DMS53 treated with DMSO at 0.1 percent for 48 hours (cell line): ENCODE measurements at regions not wholly inside any gene's neighbourhood (a gene's known extent, or its start where the extent isn't known, plus 50 kb on each side); places are given as distances from the start of the nearest gene placed in this dataset.
"Not testable (repeated sequence)": the region's sequence is repeated elsewhere in the genome, so short reads cannot be mapped to it uniquely, and the experiment has no call there.

ENCODE experiments used
- DNase-seq: peaks from one replicate; lab custom pipeline; 2025; ENCODE audit not compliant: unreplicated experiment; lab: John Stamatoyannopoulos, UW

- DNase-seq: no peak
These were observed 50.4 kb upstream of the PRSS23 start for GRCh38 chr11:86749821-86750401.

DNA sequence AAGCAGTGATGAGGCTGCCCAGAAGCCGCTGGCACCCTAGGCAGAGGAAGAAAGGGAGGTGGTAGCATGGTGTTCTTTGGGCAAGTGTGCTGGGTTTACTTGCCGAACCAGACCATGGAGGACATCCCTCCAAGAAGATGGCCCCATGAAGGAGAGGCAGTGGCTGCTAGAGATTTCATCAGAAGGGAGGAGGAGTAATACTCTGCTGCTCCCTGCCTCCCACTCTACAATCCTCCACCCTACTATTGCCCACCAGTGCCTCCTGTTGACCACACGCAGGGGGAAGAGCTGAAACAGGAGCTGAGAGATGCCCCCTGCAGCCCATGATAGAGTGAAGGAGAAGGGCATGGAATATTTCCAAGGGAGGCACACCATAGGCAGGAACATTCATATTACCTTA lies 51.0 kb upstream of the PRSS23 start:
- DNase-seq: no peak

DNA sequence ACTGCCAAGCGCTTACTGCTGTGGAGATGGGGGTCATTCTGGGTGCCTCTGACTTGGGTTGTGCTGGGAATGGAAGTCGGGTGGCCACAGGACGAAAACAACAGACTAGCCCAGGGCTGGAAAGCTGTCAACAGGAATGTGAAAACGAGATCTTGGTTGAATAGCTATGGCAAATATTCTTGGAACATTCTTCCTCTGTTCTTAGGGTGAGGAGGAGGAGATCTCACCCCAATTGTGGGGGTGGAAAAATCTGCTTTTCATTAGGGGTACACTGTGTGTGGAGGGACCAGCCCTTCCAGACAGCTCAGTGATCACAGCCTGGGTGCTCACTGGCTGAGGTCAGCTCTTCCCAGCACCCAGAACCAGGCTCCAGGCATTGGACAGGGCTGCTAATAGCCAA lies 52.0 kb upstream of the PRSS23 start:
- DNase-seq: no peak

GRCh38 chr11:86747801-86748200 lies 52.5 kb upstream of the PRSS23 start:
- DNase-seq: no peak

GRCh38 chr11:86746514-86746913 lies 53.8 kb upstream of the PRSS23 start:
- no peak for DNase-seq

- DNase-seq: no peak
These were observed 54.8 kb upstream of the PRSS23 start for GRCh38 chr11:86745571-86745970.

- DNase-seq: peak; percentile 28
These were observed 56.9 kb upstream of the PRSS23 start for GRCh38 chr11:86743223-86744118.

DNA sequence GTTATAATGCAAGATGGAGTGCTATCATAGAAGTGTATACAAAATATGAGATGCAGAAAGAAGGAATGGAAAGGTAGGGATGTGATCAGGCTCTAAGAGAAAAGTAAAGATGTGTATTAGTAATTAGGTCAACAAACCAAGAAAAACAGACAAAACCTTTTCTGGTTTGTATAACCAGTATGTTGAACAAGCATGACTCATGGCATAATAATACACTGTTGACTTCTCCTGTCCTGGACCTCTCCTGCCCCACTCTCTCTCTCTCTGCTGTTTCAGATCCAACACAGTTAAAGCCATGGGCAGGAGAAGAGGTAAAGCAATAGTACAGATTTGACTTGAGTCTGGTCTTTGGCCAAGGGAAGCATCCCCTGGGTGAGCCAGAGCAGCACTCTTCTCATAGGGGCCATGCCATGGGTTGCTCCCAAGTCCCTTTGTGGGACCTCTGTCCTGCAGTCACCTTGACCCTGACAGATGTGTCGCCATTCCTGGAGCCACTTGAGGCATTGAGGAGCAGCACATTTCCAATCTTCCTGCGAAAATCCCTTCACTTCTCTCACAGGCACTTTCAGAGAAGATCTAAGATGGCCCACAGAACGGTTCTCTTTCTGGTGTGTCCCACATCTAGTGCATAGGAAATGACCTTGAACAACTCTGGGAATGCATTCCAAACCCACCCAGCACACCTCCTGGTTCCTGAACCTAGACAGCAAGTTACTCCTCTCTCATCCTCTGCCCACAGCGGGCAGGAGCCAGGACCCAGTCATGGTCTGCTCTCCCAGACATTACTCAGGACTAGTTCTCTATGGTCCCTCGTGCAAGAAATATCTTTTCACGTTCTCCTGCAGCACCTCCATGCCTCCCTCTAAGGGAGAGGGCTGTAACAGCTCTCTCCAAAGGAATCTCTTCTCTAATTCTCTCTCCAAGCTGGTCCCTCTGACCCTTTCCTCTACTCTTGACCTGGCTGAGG lies 58.2 kb upstream of the PRSS23 start:
- peak; percentile 99 for DNase-seq

GRCh38 chr11:86741484-86741835 lies 58.9 kb upstream of the PRSS23 start:
- no peak for DNase-seq

GRCh38 chr11:86740628-86741483 lies 59.5 kb upstream of the PRSS23 start:
- DNase-seq: peak; percentile 86

DNA sequence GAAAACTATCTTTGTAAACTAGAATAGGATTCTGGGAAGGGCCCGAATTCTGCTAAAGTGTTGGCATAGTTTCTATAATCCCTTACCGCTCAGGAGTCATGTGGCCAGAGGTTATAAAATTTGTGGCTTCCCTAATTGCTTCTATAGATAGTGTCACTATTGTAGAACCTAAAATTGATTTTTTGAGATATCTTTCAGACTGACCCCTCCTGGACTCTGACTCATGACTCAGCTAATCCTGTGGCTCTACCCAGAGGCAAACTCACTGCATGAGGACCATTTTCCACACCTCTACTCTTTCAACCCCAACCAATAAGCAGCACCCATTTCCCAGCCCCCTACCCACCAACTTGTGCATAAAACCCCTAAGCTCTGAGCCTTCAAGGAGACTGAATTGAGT lies 61.8 kb upstream of the PRSS23 start:
- no peak for DNase-seq

DNA sequence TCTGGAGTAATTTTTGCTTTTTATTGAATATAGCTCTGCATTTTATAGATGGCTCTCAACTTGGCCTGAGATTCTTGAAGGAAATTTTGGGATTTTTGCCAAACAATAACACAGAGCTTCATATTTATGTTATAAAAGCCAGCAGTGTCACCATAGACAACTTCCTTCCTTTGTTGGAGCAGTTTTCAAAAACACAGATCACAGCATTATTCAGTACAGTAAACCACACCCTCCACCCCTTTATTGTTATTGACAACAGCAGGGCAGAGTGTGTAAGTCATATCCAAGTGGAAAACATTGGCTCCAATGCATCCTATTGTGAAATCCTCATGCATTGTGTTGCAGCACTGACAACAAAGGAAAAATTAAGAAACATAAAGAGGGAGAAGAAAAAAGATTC lies 62.6 kb upstream of the PRSS23 start:
- no peak for DNase-seq

DNA sequence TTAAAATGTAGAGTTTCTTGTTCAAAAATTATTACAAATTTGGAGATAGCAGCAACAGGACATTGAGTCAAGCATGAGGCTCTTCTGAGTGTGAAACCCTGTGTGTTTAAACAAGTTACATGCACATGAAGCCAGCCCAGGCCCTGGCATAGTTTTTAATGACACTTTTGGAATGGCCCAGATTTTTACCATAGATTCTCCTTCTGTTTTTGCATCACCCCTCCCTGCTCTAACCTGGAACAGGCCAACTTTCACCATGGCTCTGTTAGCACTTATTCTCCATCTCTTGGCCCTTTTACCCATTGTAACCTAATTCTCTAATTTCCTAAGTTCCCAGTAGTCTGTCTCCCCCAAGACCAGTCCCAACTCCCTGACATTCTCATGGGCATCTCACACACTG lies 63.1 kb upstream of the PRSS23 start:
- DNase-seq: no peak

DNA sequence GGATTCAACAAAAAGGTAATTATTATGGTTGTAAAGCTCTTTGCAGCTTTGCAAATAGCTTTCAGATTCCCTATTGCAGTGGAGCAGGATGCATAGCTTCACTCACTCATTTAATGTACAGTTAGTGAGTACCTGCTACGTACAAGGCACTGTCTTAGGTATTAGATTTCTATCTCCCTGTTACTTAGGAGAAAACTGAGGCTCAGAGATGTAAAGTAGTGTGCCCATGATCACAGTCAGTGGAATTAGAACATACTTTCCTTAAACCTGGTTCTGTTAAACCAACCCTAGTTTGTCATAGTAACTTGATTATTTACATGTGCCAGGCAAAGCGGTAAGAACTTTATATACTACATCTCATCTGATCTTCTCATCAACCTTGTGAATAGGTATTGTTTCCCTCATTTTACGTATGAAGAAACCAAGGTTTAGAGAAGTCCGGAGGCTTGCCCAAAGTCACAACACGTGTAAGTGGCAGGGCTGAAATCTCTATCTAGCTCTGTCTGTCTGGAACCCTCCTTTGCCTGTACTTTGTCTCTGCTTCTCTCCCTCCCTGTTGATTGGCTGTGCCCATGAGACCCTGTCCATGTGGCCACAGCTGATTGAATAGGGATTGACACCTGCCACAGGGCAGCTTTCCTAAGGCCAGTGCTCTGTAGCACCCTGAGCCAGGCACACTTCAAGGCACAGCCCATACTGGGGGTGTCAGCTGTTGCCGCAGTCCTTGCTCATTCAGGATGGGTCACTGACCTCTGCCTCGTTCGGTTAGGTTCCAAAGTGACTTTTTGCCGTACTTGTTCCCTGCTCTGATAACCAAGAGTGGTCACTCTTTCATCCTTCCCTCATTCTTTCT lies 63.8 kb upstream of the PRSS23 start:
- DNase-seq: peak; percentile 22

DNA sequence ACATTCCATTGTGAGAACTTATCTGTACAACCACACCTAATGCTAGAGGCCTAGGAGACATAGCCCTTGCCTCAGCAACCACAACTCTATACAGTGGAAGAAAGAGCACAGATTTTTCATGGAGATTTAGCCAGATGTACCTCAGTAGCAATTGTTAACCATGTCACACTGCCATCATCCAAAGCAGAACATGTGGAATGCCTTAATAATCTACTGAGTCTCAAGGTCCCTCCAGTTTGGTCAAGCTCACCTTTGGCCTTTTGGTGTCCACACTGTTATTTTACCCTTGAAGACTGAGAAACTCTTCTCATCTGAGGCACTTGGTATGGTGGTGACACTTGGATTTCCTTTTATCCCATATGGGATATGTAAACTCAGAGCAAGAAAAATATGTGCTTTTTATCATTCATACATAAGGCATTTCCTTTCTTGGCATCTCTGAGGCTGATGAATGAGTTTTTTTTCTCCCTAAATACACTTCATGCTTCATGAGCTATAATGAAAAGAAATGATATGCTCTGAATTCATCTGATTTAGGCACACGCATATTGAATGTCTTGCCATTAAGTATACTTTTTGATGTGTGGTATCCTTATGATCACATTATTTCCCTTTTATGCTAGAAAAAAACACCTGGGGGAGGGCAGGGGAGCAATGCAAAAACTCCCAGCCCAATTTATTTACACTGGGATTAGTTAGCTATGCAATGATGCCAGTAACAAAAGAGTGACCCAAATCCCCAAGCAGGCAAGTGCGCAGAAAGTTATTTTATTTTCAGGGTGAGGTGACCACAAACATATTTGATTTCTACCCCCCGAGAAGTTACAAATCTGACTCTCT lies 63.3 kb upstream of the ME3 start:
- no peak for DNase-seq

DNA sequence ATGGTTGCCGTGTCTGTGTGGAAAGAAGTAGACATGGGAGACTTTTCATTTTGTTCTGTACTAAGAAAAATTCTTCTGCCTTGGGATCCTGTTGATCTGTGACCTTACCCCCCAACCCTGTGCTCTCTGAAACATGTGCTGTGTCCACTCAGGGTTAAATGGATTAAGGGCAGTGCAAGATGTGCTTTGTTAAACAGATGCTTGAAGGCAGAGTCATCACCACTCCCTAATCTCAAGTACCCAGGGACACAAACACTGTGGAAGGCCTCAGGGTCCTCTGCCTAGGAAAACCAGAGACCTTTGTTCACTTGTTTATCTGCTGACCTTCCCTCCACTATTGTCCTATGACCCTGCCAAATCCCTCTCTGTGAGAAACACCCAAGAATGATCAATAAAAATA lies 60.3 kb upstream of the ME3 start:
- not testable (repeated sequence) for DNase-seq

- not testable (repeated sequence) for DNase-seq
These were observed 59.9 kb upstream of the ME3 start for GRCh38 chr11:86732286-86732685.

DNA sequence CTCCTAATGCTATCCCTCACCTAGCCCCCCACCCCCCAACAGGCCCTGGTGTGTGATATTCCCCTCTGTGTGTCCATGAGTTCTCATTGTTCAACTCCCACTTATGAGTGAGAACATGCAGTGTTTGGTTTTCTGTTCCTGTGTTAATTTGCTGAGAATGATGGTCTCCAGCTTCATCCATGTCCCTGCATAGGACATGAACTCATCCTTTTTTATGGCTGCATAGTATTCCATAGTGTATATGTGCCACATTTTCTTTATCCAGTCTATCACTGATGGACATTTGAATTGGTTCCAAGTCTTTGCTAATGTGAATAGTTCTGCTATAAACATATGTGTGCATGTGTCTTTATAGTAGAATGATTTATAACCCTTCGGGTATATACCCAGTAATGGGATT lies 57.2 kb upstream of the ME3 start:
- not testable (repeated sequence) for DNase-seq

DNA sequence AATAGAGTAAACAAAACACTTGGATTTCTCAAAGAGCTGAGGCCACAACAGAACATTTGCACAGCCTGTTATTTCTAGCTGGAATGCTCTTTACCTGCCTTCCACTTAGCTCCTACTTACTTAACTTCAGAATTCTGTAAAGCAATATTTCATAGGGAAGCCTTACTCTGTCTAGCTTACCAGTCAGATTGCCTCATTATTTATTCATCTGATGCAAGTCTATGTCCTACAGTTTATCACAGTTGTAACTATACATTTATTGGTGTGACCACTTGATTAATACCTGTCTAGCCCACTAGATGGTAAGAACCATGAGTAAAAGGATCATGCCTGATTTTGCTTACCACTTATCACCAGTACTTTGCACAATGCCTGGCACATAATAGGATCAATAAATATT lies 56.1 kb upstream of the ME3 start:
- DNase-seq: no peak
